Medulla oblongata (tissue), 1 donor: ENCODE measurements at regions not wholly inside any gene's neighbourhood (a gene's known extent, or its start where the extent isn't known, plus 50 kb on each side); places are given as distances from the start of the nearest gene placed in this dataset.
"Not testable (repeated sequence)": the region's sequence is repeated elsewhere in the genome, so short reads cannot be mapped to it uniquely, and the experiment has no call there.

Experiments used
- DNase-seq: peaks from one replicate; pipeline ENCODE4 v3.0.0-alpha.2; 2015; ENCODE audit errors: extremely low spot score

DNA sequence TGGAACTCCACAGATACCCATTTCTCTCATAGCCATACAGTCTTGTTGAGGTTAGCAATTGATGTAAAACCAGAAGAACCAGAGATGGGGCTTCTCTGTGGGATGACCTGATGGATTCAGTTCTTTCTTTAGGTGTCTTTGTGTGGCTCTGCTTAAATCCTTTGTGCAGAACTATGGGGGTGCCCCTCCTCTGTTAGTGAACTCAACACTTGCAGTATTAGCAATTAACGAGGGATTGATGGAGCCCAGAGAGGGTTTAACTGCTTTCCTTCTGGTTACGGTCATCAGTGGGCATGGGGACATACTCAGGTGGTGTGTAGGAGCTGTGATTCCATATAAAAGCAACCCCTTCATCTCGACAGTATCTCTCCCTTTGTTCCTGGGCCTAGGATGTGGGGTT lies 406.8 kb upstream of the FAM98A start:
- no peak for DNase-seq

DNA sequence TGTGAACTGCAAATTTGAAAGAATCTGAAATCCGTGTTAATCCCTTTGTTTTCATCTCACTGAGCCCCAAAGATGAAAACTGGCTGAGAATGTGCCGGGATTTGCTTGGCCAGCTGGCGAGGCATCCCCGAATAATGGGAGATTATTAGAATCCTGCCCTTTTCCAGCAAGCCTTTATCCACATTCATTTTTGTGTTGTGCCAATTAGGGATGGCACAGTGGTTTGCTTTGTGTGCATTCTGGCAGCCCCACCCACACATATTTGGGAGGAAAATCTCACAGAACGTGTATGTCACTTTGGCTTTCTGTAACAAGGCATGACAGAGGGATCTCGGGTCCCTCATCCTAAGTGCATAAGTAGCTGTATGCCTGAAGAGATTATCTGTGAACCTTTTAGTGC lies 405.8 kb upstream of the FAM98A start:
- peak; percentile 45 for DNase-seq

DNA sequence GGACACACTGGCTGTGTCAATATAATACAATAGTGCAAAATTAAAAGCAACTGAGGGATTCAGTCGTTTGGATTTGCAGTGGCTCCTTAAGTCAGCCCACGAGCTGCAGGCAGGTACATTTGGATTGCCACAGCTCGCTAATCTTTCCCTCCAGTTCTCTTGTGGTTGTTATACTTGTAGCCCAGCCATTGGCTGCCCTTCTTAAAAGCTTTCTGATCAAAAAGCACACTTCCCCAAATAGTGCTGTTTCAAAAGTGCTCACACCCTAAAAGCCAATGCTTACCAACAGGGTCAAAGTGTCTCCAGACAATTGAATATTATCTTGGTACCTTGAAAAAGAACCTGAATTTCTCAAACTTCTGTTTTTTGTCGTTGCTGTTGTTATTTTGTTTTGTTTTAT lies 404.7 kb upstream of the FAM98A start:
- no peak for DNase-seq

DNA sequence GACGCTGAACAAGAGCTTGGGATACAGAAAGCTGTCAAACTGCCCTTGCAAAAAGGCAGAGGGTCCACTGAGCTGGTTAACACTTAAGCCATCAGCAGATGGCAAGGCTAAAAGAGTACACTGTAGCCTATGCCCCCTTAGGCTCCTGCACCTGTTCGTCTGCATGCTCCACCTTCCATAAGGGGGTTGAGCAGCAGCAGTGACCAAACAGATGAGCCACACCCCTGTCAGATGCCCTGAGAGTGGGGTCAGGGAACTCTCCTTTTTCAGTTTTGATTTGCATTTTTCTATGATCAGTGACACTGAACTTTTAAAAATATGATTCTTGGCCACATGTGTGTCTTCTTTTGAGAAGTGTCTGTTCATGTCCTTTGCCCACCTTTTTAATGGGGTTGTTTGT lies 402.5 kb upstream of the FAM98A start:
- no peak for DNase-seq

DNA sequence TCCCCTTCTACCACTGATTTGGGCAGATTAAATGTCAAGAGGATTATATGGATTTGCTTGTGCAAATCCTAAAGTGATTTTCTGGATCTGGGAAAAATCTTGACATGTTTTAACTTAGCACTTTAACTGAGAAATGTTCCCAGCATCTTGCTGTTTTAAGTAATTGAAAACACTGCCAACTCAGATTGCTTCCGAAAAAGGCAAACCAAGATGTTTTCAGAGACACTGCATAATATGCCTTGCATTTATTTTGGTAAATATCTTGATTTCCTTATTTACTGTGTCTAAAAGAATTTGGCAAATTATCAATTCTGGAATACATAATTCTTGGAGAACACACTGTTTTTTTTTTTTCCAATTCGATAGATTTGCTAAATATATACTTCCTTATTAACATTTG lies 385.0 kb upstream of the FAM98A start:
- DNase-seq: no peak

DNA sequence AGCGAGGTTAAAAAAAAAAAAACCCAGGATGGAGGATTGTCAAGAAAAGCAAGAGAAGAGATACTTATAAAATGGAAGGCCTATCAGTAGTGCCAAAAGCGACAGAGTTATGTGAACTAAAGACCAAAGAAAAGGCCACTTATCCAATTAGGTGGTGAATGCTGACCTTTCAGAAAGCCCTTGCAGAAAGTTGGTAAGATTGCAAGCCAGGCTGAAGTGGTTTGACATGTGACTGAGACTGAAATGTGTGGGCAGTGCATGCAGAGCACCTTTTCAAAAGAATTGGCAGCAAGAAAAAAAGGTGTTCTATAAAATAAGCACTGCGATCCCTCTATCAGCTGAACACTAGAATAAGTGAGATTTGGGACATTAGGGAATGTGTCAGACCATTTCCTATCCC lies 379.4 kb upstream of the FAM98A start:
- DNase-seq: no peak

DNA sequence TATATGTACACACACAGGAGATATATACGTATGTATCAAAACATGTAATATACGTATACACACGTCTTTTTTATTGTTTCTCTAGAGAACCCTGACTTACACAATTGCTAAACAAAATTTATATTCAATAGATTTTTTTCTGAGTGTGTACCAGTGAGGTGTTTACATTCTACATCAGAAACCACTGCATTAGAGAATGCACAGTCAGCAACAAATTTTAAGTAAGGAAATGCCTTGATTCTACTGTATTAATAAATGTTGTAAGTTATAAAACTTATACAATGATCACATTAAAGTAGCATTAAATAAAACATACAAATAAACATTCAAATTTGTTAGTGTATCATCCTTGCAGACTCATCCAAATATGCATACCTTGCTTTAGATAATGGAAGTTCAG lies 376.4 kb upstream of the FAM98A start:
- no peak for DNase-seq

DNA sequence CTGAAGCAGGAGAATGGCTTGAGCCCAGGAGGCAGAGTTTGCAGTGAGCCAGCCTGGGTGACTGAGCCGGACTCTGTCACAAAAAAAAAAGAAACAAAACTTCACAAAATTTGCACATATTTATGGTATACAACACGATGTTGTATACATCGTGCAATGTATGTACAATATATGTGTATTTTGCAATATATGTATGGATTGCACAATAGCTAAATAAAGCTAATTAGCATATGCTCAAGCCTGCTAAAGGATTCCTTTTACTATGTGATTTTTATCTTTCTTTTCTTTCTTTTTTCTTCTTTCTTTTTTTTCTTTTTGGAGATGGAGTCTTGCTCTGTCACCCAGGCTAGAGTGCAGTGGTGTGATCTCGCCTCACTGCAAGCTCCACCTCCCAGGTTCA lies 368.0 kb upstream of the FAM98A start:
- DNase-seq: no peak

DNA sequence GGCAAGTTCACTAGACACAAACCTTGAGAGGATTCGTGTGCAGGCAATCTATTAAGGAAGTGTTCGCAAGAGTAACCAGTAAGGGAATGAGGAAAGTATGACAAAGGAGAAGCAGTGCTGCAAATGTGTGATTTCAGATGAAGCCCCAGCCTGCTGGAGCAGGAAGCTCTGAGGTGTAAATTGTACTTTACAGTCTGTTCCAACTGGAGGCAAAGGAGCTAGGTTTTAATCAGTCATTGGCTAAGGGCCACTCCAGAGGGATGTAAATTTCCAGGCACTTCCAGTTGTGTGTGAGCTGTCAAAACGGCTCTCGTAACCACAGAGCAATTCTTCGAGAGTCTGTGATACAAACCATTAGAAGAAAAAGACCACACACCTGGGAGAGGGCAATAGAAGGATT lies 359.5 kb upstream of the FAM98A start:
- DNase-seq: no peak

DNA sequence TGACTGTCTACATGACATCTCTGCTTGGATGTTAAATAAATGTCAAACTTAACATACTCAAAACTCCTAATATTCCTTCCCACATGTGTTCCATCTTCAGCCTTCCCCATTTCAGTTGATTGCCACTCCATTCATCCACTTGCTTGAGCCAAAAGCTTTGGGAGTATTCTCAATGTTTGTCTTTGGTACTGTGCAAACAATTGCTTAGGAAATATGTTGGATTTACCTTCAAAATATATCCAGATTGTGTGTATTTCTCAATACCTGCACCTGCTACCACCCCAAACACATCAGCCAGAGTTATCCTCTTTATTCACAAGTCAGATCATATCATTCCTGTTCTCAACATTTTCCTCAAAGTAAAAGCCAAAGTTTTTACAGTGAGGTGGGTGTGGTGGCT lies 350.3 kb upstream of the FAM98A start:
- no peak for DNase-seq

DNA sequence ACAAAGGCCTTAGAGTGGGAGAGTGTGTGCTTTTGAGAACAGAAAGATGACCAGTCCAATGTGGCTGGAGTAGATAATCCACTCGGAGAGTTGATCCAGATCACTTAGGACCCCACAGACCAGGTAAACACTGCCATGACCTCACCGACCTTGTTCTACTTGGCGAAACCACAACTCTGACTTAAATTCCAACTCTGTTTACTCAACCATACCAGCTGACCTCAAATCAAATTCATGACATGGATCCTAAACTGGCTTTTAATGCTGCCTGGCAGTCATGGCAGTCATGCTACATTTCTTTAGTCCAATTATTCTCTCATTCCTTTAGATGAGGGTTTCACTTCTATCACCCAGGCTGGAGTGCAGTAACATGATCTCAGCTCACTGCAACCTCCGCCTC lies 347.1 kb upstream of the FAM98A start:
- no peak for DNase-seq

DNA sequence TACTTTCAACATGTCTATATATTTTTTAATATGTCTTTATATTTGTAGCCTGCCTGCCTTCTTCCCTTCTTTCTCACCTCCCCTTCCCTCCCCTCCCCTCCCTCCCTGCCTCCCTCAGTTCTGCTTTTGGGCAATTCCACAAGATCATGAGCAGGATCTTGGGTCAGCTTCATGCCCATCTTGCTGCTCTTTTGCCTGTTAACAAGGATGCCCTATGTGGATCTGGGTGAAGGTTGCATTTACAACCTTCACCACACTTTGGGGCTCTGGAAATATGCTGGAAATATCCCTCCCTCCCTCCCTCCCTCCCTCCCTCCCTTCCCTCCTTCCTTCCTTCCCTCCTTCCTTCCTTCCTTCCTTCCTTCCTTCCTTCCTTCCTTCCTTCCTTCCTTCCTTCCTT lies 334.1 kb upstream of the FAM98A start:
- DNase-seq: no peak

DNA sequence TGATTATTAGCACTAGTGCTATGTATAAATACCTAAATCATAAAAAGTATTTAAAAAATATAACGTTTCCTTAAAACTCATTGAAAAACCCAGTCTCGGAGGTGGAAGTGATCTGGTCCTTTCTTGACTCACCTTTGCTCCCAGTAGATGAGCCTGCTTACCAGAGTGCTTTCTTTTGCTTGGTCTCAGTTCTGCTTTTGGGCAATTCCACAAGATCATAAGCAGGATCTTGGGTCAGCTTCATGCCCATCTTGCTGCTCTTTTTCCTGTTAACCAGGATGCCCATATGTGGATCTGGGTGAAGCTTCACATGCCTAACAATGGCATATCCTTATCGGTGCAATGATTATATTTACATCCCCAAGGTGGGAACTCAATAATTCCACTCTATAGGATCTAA lies 332.1 kb upstream of the FAM98A start:
- DNase-seq: no peak

DNA sequence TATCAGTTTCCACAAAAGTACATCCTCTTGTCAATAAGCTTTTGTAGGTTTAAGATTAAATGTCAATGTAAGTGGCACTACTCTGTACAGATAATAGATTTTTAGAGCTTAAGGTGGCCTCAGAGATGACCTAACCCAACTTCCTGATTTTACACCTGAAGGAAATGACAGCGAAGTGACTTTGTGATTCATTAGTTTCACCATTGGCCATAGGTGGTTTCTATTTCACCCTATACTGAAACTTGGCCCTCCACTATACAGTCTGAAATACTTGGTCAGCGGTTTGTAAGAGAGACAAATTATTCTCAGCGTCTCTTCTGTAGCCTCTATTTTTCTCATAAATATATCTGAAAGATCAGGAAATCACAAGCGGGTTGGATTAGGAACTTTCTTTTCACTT lies 330.4 kb upstream of the FAM98A start:
- DNase-seq: no peak

DNA sequence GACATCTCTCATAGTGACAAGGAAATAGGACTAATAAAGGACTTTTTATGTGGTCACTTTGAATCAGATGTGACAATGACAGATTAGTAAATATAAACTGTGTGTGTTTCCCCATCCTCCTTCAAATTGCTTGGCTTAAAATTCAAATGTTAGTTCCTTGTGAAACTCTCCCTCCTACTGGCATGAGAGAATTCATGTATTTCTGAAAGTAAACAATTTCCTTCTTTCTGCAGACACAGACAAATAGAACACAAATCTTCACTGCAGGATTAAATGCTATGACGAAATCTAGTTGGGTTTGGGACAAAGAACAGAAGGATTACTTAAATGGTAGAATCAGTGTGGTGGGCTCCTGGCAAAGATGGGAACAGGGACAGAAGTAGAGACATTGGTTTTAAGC lies 328.7 kb upstream of the FAM98A start:
- DNase-seq: no peak

DNA sequence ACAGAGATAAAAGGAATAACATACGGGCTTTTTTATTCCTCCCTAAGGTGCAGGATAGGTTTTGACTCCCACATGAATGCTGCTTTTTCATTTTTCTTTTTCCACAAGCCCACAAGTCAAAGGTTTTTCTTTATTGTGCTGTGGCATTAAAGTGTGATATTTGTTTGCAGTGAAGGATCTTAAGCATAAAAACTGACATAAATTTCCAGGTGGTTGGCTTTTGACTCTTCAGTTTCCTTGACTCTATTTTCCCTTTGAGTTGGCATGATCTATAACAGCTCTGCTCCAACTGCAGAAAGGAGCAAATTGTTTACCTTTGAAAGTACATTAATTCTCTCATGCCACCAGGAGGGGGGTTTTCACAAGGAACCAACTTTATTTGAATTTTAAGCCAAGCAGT lies 326.2 kb upstream of the FAM98A start:
- no peak for DNase-seq

DNA sequence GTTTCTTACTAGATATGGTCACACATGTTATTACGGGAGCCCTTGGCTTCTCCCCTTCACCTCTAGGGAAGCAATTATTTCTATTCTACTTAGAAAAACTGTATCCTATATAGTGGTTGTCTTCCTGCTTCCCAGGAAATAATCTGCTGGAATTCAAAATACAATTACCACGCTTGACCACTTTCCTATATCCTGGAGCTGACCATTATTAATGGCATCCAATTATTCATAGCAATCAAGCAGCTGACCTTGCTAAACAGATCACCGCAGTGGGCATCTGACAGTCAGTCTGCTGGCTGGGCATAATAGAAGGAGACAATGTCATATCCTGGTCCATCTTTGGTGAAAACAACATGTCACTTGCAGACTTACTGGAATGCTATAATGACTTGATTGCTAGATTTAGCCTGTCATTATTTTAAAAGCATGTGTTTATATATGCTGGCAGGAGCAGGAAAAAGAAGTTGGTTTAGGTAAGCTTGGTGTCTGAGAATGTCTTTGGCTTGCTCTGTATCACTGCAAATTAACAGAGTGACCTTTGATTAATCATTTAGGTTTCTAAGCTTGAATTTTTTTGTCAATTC lies 325.6 kb upstream of the FAM98A start:
- no peak for DNase-seq

DNA sequence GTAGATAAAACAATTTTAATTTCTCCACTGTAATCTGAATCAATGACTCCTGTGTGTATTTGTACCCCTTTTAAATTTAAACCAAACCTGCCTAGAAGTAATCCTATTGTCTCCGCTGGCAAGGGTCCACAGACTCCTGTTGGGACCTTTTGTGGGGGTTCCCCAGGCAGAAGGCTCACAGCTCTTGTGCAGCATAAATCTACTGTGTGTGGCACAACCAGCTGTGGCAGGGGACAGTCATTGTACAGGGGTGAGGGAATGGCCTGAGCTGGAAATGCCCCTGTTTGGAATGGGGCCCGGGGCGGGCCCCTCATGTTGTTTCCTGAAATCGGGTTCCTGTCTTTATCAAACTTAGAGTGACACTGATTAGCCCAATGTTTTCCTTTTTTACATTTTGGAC lies 318.2 kb upstream of the FAM98A start:
- DNase-seq: no peak

DNA sequence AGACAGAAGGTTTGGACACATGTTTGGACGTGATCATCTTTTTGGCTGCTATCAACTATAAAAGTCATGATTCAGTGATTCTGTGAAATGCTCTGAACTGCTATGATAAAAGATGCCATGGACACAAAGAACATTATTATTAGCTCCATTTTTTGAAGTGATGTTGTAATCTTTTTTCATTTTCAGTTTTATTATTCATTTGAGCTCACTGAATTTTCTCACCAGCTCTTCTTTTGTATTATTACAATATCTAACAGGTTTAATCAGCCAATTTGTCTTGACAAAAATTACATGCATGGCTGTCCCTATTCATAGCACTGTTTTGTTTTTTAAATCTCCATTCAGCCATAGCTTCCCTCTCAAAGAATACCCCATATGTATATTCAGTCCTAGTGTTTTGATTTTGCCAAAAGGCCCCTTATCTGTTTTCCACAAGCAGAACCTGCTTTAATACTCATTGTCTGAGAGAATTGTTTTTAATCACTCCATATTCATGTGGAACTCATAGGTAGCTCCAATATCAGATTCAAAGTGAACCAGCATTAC lies 314.0 kb upstream of the FAM98A start:
- DNase-seq: no peak

DNA sequence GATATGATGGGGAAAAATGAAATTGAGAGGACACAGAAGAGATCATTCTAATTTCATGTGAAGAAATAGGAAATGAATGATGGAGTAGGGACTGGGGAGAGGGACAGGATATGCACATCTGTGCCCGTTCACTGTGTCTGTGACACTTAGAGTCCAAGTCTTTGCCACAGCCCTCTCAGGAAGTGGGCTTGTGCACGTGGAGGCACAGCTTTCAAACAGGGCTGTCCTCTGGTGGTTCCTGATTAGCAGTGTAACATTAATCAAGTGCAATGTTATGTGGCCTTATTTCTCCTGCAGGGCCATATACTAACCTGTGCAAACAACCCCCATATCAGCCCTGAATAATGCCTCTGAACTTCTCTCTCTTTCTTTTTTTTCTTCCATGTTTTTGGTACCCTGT lies 312.2 kb upstream of the FAM98A start:
- no peak for DNase-seq

DNA sequence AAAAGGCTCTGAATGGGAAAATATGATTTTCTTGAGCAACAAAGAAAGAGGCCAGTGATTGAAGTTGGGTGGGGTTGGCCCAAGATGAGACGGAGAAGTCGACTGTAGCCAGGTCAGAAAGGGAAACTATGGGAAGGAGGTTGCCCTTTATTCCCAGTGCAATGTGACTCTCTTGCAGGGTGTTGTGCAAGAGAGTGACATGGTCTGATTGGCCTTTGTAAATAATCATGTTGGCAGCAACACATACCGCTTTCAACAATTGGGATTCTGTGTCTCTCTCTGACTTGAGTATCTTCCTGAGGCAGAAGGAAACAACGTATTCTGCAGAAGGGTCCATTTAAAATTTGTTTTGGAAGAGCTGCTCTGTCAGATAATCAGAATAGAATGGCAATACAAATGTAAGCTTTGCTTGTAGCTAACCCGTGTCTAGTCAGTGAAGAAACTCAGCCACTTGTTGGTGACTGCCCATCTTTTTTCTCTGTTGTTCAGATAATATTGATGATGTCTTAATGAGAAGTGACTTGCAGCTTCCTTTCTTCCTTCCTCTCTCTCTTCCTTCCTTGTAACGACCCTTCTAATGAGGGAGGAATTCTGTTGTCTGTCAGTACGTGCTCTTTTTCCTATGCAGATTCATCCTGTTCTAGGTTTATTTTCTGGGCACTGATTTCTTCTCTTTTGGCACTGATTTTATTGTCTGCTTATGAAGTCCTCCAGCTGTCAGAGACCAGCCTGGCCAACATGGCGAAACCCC lies 311.0 kb upstream of the FAM98A start:
- no peak for DNase-seq

DNA sequence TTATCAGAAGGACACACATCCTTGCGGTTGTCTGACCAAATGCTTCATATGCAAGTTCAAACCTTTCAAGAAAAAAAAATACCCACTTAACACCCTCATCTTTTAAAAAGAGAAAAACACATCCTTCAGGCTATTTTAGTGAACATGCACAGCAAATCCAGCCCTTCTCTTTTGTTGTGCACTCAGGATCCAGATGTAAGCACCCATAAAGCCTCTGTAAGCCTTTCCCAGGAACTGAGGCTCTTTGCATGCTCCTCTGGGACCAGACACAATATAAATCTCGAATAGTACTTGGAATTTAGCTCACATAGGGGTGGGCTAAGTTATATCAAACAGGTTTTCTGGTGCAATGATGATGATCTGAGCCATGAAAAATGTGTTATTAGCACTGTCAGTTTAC lies 308.8 kb upstream of the FAM98A start:
- DNase-seq: no peak

DNA sequence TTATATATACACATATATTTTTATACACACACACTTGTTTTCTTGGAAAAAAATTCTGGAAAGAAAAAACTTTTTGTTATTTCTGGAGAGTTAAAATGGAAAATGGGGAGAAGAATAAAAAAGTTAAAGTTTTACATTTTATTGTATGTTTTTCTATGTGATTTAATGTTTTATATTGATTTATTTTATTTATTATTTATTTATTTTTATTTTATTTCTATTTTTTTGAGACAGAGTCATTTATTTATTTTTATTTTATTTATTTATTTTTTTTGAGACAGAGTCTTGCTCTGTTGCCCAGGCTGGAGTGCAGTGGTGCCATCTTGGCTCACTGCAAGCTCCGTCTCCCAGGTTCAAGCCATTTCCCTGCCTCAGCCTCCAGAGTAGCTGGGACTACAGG lies 307.0 kb upstream of the FAM98A start:
- not testable (repeated sequence) for DNase-seq

DNA sequence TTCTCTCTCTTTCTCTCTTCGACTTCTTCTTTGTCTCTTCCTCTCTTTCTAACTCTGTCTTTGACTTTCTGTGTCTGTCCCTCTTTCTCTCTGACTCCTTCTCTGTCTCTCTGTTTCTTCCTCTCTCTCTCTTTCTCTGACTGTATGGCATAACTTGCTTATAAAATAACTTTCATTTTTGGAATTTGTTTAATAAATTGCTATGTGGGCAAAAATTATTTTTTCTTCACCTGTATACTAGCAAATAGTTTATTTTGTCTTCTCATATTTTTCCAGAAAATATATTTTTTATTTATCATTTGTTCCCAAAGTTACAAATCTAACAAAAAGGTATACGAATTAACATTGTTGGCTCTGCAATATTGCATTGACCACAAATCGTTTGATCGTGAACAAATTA lies 305.7 kb upstream of the FAM98A start:
- DNase-seq: no peak
